ENCODE measurements at regions not wholly inside any gene's neighbourhood (a gene's known extent, or its start where the extent isn't known, plus 50 kb on each side); places are given as distances from the start of the nearest gene placed in this dataset.

DNA sequence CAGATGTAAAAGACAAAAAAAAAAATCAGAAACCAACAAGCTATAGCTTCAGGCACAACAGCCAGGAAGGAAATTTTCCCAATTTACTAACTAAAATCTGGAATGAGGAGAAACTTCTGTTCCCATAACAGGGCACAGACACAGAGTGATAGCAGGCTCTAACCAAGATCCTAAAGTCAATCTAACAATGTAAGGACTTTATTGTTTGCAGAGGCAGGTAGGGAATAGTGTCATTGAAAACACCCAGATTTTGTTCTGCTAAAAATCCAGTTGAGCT, 166.6 kb upstream of the ATP1B1 start:
- ChIA-PET CTCF (no interaction called here), POLR2A (ENCODE audit: low non-redundant PET) (no interaction called here)
- TF ChIP-seq EZH2 (IDR thresholded peaks at IDR 0.05; ENCODE audit: borderline replicate concordance, low read depth, low read length, poor library complexity, severe bottlenecking), result no peak
- TF ChIP-seq, protein P1, sequence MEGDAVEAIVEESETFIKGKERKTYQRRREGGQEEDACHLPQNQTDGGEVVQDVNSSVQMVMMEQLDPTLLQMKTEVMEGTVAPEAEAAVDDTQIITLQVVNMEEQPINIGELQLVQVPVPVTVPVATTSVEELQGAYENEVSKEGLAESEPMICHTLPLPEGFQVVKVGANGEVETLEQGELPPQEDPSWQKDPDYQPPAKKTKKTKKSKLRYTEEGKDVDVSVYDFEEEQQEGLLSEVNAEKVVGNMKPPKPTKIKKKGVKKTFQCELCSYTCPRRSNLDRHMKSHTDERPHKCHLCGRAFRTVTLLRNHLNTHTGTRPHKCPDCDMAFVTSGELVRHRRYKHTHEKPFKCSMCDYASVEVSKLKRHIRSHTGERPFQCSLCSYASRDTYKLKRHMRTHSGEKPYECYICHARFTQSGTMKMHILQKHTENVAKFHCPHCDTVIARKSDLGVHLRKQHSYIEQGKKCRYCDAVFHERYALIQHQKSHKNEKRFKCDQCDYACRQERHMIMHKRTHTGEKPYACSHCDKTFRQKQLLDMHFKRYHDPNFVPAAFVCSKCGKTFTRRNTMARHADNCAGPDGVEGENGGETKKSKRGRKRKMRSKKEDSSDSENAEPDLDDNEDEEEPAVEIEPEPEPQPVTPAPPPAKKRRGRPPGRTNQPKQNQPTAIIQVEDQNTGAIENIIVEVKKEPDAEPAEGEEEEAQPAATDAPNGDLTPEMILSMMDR (conservative IDR thresholded peaks at IDR 0.05; ENCODE audit: low read depth, low read length), result no peak
- Histone ChIP-seq H3K4me3 (ENCODE audit: low read depth, low read length, poor library complexity, severe bottlenecking) (no peak overlapping the region), H3K27ac (ENCODE audit: low read depth, low read length, poor library complexity, severe bottlenecking) (no peak overlapping the region), H3K9me3 (ENCODE audit: low read depth, low read length, poor library complexity, severe bottlenecking) (no peaks in the 10 kb centered on the region), H3K36me3 (ENCODE audit: insufficient read depth, low read length, poor library complexity, severe bottlenecking) (no peaks in the 10 kb centered on the region), H3K4me1 (ENCODE audit: insufficient read depth, low read length, poor library complexity, severe bottlenecking) (no peaks in the 10 kb centered on the region), H3K27me3 (replicated peaks; ENCODE audit: insufficient read depth, low read depth, low read length, poor library complexity) (no peaks in the 10 kb centered on the region)
- no TSS peak for BruUV-seq (replicated peaks)
- no peak for DNase-seq (ENCODE audit: low spot score)
- intact Hi-C loops (cut with micrococcal nuclease; ENCODE audit: unreplicated experiment), result no loop called here

DNA sequence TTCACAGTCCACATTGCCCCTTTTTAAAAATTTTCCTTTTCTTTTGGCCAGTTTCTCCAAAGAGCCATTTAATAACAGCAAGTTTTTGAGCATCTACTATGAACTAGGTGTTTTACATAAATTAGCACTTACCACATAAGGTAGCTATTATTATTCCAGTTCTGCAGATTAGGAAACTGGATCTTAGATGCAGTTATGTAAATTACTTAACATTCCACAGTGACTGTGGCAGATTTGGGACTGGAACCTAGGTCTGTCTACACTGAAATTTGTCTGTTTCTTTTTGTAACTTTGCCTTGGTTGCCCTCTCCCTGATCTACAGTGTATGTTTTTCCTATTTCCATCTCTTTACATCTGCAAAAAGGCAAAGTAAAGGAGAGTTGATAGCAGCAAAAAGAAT, 164.8 kb upstream of the ATP1B1 start:
- CTCF ChIA-PET, result no interaction called here
- POLR2A ChIA-PET (ENCODE audit: low non-redundant PET), result no interaction called here
- TF ChIP-seq EZH2 (IDR thresholded peaks at IDR 0.05; ENCODE audit: borderline replicate concordance, low read depth, low read length, poor library complexity, severe bottlenecking), result no peak
- TF ChIP-seq, protein P1 (conservative IDR thresholded peaks at IDR 0.05; ENCODE audit: low read depth, low read length), result no peak
- no peak overlapping the region for H3K4me3 ChIP-seq (ENCODE audit: low read depth, low read length, poor library complexity, severe bottlenecking)
- no TSS peak for BruUV-seq (replicated peaks)
- H3K9me3 ChIP-seq (ENCODE audit: low read depth, low read length, poor library complexity, severe bottlenecking), result no peaks in the 10 kb centered on the region
- H3K4me1 ChIP-seq (ENCODE audit: insufficient read depth, low read length, poor library complexity, severe bottlenecking), result no peaks in the 10 kb centered on the region
- H3K27me3 ChIP-seq (replicated peaks; ENCODE audit: insufficient read depth, low read depth, low read length, poor library complexity), result no peaks in the 10 kb centered on the region
- no peaks in the 10 kb centered on the region for H3K36me3 ChIP-seq (ENCODE audit: insufficient read depth, low read length, poor library complexity, severe bottlenecking)
- intact Hi-C loops (cut with micrococcal nuclease; ENCODE audit: unreplicated experiment), result no loop called here
- DNase-seq (ENCODE audit: low spot score), result no peak
- no peak overlapping the region for H3K27ac ChIP-seq (ENCODE audit: low read depth, low read length, poor library complexity, severe bottlenecking)

DNA sequence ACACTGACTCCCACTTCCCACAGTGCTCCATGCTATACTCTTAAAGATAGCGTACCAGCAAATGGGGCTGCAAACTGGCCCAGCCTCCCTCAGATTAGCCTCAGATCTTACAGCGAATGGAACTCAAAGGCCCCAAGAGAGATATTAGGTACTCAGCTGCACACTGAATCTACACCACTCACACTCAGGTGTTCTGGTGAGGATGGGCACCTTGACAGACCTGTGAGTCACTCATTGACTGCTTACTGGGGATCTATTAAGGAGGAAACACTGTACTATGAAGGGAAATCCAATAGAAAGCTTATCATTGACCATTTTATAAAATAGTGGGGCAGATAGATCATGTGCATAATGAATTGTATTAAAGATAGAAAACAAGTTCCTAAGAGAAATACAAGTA, 164.3 kb upstream of the ATP1B1 start:
- no TSS peak for BruUV-seq (replicated peaks)
- Histone ChIP-seq H3K4me3 (ENCODE audit: low read depth, low read length, poor library complexity, severe bottlenecking) (no peak overlapping the region), H3K4me1 (ENCODE audit: insufficient read depth, low read length, poor library complexity, severe bottlenecking) (no peaks in the 10 kb centered on the region), H3K36me3 (ENCODE audit: insufficient read depth, low read length, poor library complexity, severe bottlenecking) (no peaks in the 10 kb centered on the region), H3K27me3 (replicated peaks; ENCODE audit: insufficient read depth, low read depth, low read length, poor library complexity) (no peaks in the 10 kb centered on the region), H3K27ac (ENCODE audit: low read depth, low read length, poor library complexity, severe bottlenecking) (no peak overlapping the region), H3K9me3 (ENCODE audit: low read depth, low read length, poor library complexity, severe bottlenecking) (no peaks in the 10 kb centered on the region)
- intact Hi-C loops (cut with micrococcal nuclease; ENCODE audit: unreplicated experiment), result no loop called here
- CTCF ChIA-PET, result no interaction called here
- POLR2A ChIA-PET (ENCODE audit: low non-redundant PET), result no interaction called here
- TF ChIP-seq, protein P1 (conservative IDR thresholded peaks at IDR 0.05; ENCODE audit: low read depth, low read length), result no peak
- TF ChIP-seq EZH2 (IDR thresholded peaks at IDR 0.05; ENCODE audit: borderline replicate concordance, low read depth, low read length, poor library complexity, severe bottlenecking), result no peak
- no peak for DNase-seq (ENCODE audit: low spot score)
